Left lung (tissue), 4 donors: ENCODE measurements at regions not wholly inside any gene's neighbourhood (a gene's known extent, or its start where the extent isn't known, plus 50 kb on each side); places are given as distances from the start of the nearest gene placed in this dataset.

ENCODE experiments used
- ATAC-seq: fragments of 200-7000 bp; cut with Tn5 transposase; one replicate; pipeline ENCODE4 v1.9.1; 2020; ENCODE audit warnings: moderate library complexity
- DNase-seq, 4 donors: peaks; one replicate each; pipeline ENCODE4 v3.0.0-alpha.2; 2013 to 2020
- H3K27ac ChIP-seq, 2 donors: fragments of 200-600 bp; sonication (generic) in 1 of 2; one replicate each; pipeline versions ENCODE4 v1.5.0 to v1.8.0; 2020 to 2021
- H3K27me3 ChIP-seq, 2 donors: fragments of 200-600 bp; sonication (generic) in 1 of 2; one replicate each; pipeline versions ENCODE4 v1.5.0 to v1.8.0; 2020 to 2021
- H3K36me3 ChIP-seq, 2 donors: fragments of 200-600 bp; sonication (generic) in 1 of 2; one replicate each; pipeline versions ENCODE4 v1.5.0 to v1.8.0; 2020 to 2021
- H3K4me1 ChIP-seq, 2 donors: fragments of 200-600 bp; one replicate each; pipeline ENCODE4 v1.8.0; 2021
- H3K4me3 ChIP-seq, 2 donors: fragments of 200-600 bp; sonication (generic) in 1 of 2; one replicate each; pipeline versions ENCODE4 v1.5.0 to v1.8.0; 2020 to 2021; ENCODE audit warnings: mild to moderate bottlenecking in 1 of 2
- H3K9me3 ChIP-seq, 2 donors: fragments of 200-600 bp; sonication (generic) in 1 of 2; one replicate each; pipeline versions ENCODE4 v1.5.0 to v1.8.0; 2020 to 2021
- CTCF ChIP-seq, 2 donors: fragments of 200-600 bp; sonication (generic) in 1 of 2; IDR thresholded peaks; one replicate each; pipeline versions ENCODE4 v1.5.0 to v1.8.0; 2021; ENCODE audit warnings: antibody characterized with exemption in 2 of 2
- intact Hi-C, 2 donors: fragments of 100-400 bp; cut with DNase I; formaldehyde crosslinking; loops; one replicate each; pipeline versions ENCODE4 v1.11.2 to v1.14.2; 2022
- donor health status: DM: no; HTN: yes; CAD: no.
- donor health status: DM: no; HTN: no; CAD: no.

DNA sequence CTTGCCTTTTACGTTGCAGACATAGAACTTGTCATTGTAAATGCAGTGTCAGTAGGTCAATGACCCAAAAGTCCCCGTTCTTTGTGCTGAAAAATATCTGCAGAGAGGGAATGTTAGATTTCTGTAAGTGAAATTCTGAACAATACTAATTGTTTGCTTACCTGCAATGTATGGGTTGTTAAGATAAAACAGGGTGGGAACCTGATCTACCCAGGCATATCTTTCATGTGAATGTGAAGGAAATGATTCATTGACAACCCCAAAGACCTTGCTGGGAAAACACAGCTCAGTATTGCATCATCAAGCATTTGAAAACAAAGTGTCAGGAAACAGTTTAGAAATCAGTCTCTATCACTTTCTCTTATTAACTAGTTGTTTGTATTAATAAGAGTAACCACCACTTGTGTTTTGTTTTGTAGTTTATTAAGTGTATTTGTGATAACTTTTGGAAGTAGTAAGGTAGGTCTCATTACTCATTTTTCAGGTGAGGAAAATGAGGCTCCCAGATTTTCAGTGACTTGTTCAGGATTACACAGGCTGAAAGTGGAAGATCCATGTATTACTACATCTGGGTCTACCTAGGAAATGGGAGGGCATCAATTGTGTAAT is 57.9 kb upstream of the SLC38A2 start:
- H3K36me3 ChIP-seq, result no peaks in the 10 kb centered on the region
- no peak overlapping the region for H3K4me3 ChIP-seq
- peaks cover 0 to 31% of the 10 kb centered on the region in 2 donors for H3K4me1 ChIP-seq
- intact Hi-C loops, result no loop called here
- peak overlapping the region; percentile 61 to 73 for H3K27ac ChIP-seq
- no peak for TF ChIP-seq CTCF (IDR thresholded peaks at IDR 0.05)
- no peaks in the 10 kb centered on the region for H3K9me3 ChIP-seq
- DNase-seq (no peak), ATAC-seq (peak; percentile 69)
- H3K27me3 ChIP-seq, result no peaks in the 10 kb centered on the region
